Stimulated activated CD4-positive, alpha-beta T cell treated with anti-CD3 and anti-CD28 coated beads, Interleukin-15, amount 100 ng/mL, for 48 hours (primary cell): ENCODE measurements at regions not wholly inside any gene's neighbourhood (a gene's known extent, or its start where the extent isn't known, plus 50 kb on each side); places are given as distances from the start of the nearest gene placed in this dataset.

Experiments used
- DNase-seq, 2 donors: peaks; one replicate each; pipeline ENCODE4 v3.0.0-alpha.2; 2020; ENCODE audit warnings: low read depth in 2 of 2

DNA sequence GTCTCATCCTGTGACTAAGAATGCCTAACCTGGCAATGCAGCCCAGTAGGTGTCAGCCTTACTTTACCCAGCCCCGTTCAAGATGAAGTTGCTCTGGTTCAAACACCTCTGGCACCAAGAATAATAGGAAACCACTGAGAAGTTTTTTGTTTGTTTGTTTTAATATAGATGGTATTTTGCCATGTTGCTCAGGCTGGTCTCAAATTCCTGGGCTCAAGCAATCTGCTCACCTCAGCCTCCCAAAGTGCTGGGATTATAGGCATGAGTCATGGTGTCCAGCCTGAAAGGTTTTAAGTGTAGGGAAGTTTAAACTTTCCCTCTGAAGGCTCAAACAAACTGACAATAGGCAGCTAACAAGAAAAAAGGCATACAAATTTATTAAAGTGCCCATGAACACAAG lies 51.2 kb upstream of the ABCC4 start:
- DNase-seq, result no peak

DNA sequence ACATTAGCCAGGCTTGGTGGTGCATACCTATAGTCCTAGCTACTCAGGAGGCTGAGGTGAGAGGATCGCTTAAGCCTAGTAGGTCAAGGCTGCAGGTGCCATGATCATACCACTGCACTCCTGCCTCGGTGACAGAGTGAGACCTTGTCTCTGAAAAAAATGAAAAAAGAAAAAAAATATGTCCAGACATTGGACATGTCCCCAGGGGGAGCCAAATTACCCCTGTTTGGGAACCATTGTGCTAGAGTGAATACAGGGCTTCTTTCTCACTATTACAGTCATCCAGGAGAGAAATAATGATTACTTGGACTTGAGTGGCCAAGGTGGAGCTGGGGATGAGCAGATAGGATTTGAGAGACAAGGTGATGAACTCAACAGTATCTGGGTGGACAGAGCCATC lies 52.9 kb upstream of the ABCC4 start:
- DNase-seq, result no peak

DNA sequence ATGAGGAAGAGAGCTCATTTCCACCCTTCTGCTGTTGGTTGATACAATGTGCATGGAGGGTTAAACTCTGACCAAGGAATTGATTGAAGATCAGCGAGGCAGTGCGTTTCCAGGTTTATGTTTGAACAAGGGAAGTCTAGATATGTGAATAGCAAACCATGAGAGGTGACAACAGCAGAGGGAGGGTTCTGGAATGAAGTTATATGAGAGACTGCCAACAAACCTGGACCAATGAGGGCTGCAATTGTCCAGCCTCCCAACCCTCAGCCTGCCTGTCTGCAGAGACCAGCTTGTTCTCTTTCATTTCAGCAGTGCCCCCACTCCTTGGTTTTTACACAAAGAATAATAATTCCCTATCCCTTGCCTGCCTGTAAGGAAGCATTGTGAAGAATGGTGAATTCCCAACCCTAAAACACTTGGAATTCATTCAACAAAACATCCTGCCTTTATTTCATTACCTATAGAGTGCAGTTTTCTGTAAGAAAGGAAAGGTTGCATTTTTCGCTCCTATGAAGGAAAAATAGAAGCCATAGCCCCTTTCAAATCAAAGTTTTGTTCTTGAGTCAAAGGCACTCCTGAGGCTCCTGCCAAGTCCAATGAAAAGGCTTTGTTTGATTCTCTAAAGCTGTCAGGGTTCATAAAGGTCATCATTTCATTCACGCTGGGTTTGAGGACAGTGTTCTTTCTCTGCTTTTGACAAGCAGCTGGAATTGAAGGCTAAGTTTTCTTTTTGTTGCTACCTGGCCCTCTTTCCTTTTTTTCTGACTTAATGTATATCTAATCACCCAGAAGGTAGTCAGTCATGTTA lies 53.6 kb upstream of the ABCC4 start:
- no peak for DNase-seq

DNA sequence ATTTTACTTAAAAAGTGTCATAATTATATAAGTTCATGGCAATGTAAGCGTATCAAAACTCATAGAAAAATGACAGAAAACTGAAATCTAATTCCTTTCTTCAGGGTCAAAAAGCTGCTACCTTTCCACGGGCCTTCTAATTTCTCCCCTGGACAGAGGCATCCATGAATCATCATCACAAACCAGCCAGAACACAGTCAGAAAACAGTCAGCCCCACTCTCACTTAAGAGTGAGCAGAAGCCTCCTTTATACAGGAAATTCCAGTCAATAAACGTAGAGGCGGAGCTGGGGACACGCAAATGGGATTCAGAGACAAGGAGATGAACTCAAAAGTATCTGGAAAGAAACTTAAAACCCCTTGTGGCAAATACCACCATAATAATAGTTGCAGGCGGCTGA lies 54.2 kb upstream of the ABCC4 start:
- no peak for DNase-seq

DNA sequence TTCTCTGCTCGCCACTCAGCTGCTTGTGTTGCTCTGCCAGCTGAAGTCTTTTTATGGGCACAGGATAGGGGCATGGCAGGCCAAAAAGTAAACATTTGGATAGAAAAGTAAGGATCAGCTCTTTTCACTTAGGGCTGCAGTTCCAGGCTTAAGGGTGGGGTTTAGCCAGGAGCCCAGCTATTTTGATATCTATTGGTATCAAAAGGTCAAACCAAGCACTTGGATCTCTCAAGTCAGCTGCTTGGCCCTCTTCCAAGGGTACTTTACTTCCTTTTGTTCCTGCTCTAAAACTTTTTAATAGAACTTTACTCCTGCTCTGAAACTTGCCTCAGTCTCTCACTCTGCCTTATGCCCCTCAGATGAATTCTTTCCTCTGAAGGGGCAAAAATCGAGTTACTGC lies 55.7 kb upstream of the ABCC4 start:
- DNase-seq, result no peak

DNA sequence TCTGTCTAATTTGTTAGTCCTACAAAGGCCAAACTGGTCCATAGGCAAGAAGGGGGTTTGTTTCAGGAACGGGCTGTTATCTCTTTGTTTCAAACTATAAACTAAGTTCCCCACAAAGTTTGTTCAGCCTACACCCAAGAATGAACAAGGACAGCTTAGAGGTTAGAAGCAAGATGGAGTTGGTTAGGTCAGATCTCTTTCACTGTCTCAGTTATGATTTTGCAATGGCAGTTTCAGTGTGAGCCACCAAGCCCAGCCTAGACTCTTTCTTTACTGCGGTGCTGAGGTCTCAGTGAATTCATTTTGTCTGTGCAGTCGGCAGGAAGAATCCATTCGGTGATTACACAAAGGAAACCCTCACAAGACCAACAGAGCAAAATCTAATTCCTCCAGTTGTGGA lies 56.6 kb upstream of the ABCC4 start:
- no peak for DNase-seq

DNA sequence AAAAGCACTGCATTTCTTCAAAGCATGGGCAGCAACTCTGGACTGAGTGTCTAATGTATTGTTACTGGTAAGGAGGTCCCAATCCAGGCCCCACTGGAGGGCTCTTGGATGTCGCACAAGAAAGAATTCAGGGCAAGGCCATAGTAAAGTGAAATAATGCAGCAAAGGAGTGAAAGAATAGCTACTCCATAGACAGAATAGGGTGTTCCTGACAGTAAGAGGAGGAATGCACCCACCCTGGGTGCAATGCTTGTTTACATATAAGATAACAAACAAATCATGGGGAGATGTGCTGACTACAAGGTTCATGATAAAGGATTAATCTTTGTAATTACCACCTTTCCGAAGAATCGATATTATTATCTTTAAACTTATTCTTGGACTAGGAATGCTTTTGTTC lies 58.8 kb upstream of the ABCC4 start:
- no peak for DNase-seq

DNA sequence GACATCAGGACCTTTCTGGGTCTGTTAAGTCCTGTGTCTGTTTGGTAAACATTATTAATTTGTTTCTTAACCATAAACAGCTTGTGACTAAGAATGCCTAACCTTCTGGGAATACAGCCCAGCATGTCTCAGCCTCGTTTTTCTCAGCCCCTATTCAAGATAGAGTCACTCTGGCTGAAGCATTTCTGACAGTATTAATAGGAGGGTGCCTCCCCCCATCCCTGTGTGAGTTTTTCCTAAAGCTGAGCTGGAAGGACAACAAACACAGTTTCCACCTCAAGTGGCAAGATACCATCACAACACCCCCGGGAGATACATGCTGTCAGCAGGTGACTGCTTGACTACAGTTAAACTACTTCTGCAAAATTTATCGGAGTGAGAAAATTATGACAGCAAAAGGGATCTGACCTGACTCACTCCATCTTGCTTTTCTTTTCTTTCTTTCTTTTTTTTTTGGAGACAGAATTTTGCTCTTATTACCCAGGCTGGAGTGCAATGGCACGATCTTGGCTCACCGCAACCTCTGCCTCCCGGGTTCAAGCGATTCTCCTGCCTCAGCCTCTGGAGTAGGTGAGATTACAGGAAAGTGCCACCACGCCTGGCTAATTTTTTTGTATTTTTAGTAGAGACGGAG lies 59.3 kb upstream of the ABCC4 start:
- DNase-seq, result no peak

DNA sequence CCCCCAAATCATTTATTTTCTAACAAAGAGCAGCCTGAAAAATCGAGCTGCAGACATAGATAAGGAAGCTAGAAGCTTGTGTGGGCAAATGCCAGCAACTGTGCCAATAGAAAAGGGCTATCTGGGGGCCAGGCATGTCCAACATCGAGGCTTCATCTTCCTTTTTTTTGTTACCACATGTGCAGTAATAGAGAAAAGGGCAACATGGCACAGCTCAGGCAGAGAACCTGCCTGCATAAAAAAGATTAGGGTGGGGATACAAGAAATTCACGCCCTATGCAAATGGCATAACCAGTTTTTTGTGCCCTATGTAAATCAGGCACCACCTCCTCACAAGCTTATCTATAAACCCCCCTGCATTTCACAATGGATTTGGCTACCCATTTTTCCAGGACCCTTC lies 60.4 kb upstream of the ABCC4 start:
- no peak for DNase-seq

DNA sequence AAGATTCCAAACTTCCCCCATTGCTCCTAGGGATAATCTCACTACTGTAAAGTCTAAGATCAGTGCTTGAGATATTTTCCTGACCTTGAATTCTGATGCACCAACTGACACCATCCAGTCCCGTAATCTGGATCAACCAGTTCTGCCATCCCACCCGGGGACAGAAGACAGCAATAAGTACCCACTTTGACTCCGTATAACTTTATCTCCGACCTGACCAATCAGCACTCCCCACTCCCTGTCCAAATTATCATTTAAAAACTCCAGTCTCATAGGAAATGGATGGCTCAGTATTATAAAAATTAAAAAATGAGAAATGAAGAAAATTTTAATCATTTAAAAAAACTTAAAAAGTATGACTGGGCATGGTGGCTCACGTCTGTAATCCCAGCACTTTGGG lies 61.4 kb upstream of the ABCC4 start:
- DNase-seq, result no peak

DNA sequence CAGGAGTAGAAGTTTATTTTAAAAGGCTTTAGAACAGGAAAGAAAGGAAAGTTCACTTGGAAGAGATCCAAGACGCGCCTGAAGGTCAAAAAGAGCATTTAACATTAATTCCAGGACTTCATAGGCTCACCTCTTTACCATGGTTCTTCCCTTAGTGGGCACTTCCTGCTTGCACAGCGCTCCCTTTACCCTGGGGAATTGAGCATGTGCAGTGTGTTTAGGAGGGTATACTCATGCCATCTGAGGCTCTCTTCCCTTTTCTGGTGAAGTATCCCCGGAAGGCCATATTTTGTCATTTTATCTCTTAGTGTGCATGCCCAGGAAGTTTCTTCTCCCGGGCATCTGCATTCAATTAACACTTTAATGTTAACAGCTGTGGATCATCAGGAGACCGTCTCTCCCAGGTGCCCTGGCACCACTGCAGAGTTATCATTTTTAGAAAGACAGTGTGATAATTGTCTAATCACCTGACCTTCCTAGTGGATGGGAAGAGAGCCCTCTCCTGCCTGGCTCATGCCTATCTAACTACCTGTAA lies 66.1 kb upstream of the ABCC4 start:
- DNase-seq, result no peak

DNA sequence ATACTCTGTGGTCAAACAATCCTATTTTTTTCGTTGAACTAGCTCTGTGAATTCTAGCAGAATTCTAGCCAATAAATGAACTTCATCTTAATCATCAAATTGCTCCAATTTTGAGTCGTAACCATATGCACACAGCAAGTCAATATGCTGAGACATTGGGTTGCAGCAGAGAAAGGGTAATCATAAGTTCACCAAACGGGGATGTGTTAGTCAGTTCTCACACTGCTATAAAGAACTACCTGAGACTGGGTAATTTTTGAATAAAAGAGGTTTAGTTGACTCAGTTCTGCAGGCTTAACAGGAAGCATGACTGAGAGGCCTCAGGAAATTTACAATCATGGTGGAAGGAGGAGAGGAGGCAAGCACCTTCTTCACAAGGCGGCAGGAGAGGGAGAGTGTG lies 67.7 kb upstream of the ABCC4 start:
- DNase-seq, result no peak

DNA sequence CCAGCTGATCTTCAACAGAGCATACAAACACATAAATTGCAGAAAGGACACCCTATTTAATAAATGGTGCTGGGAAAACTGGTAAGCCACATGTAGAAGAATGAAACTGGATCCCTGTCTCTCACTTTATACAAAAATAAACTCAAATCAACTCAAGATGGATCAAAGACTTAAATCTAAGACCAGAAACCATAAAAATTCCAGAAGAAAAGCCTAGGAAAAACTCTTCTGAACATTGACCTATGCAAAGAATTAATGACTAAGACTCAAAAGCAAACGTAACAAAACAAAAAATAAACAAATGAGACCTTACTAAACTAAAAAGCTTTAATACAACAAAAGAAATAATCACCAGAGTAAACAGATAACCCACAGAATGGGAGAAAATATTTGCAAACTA lies 74.5 kb upstream of the ABCC4 start:
- no peak for DNase-seq

DNA sequence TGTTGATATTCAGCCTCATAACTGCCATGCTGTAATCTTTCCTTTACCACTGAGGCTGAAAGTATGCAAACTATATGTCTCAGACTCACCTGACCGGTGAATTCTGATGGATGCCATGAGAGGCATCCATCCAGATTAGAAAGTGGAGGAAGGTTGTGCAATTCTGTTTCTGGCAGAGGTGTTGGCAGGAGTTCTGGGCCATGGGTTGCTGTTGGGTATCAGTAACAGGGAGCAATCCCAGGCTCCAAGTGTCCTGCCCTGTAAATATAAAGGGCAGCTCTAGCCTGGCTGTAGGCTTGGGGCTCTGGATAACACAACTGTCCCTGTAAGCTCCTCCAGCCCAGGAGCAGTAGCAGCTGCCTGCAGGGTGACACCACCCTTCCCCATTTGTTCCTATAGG lies 77.4 kb upstream of the ABCC4 start:
- DNase-seq, result no peak

DNA sequence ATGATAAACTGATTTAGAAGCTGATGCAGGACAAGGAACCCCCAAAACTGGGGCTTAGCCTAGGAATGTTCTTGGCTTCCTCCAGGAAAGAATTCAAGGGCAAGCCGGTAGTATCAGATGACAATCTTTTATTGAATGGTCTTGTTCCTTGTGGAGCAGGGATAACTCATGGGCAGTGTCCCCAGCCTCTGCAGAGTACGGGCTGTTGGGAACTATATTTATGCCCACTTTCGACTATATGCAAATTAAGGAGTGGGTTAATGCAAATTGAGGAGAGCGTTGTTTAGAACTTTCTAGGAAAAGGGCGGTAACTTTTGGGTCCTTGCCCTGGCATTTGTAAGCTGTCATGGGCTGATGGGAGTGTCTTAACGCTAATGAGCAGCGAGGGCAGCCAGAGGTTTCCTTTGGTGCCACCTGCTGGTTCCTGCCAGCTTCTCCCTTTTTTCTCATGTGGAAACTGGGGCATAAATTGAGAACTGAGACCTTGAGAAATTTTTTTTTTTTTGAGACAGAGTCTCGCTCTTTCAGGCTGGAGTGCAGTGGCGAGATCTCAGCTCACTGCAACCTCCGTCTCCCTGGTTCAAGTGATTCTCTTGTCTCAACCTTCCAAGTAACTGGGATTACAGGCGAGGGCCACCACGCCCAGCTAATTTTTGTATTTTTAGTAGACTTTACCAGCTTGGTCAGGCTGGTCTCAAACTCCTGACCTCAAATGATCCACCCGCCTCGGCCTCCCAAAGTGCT lies 79.4 kb upstream of the ABCC4 start:
- DNase-seq, result peak; percentile 42 to 66

DNA sequence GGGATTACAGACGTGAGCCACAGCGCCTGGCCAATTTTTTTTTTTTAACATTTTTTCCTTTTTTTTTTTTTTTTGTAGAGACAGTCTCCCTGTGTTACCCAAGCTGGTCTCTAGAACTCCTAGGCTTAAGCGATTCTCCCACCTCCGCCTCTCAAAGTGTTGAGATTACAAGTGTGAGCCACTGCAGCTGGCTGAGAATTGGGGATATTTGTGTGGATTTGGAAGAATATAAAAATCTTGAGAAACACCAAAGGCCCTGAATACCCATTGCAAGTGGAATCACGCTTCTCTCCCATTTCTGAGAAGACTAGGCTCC lies 79.9 kb upstream of the ABCC4 start:
- DNase-seq, result no peak

DNA sequence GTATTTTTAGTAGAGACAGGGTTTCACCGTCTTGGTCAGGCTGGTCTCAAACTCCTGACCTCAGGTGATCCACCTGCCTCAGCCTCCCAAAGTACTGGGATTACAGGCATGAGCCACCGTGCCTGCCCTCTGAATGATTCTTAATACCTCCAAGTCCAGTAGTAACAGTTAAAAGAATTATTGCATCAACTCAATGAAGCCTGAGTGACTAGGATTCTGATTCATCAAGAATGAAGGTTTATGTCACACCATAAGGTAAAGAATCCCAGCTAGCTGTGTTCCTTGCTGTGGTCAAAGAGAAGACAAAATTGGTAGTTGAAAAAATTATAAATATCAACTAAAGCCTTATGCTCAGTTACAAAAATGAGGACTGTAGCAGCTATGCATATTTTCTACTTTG lies 81.2 kb upstream of the ABCC4 start:
- DNase-seq, result no peak

DNA sequence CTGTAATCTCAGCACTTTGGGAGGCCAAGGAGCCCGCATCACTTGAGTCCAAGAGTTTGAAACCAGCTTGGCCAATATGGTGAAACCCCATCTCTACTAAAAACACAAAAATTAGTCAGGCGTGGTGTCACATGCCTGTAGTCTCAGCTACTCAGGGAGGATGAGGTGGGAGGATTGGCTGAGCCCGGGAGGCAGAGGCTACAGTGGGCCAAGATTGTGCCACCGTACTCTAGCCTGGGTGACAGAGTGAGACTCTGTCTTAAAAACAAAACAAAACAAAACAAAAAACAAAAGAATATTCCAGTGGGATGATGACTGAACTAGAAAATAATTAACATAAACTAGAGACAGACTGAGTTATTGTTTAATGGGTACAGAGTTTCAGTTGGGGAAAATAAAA lies 81.7 kb upstream of the ABCC4 start:
- no peak for DNase-seq

DNA sequence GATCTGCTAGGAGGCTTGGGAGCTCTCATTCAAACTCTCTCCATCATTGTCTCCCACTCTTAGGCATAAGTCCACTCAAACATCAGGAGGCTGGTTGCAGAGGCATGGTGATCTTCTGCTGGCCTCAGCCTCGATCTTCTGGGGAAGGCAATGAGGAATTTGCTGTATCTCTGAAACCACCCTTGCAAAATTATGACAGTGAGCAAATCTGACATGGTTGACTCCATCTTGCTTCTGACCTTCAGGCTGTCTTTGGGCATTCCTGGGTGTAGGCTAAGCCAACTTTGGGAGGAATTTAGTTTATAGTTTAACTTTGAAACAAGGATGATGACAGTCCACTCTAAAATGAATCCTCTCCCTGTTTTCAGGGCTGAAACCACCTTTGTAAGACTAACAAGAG lies 84.1 kb upstream of the ABCC4 start:
- DNase-seq, result no peak

DNA sequence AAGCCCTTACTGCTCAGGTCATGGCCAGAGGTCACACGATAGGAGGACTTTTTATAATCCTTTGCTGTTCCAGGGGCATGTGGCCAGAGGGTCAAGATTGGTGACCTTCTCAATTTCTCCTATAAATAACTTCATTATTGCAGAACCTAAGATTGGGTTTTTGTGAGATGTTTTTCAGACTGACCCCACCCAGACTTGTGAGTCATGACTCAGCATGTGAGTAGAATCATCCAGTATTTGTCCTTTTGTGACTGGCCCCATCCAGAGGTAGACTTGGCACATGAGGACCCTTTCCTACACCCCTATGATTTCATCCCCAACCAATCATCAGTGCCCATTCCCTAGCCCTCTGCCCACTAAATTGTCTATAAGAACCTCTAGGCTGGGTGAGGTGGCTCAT lies 84.5 kb upstream of the ABCC4 start:
- no peak for DNase-seq

DNA sequence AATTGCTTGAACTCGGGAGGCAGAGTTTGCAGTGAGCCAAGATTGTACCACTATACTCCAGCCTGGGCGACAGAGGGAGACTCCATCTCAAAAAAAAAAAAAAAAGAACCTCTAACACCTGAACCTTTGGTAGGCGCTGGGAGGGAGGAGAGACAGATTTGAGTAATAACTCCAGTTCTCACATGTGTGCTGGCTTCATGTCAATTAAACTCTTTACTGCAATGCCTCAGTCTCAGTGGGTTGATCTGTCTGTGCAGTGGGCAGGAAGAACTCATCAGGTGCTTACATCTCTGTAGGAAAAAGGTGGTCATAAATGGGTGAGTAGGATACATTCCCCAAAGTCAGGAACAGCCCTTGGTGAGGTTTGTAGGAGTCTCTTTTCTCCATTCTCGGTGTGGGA lies 85.1 kb upstream of the ABCC4 start:
- DNase-seq, result no peak

DNA sequence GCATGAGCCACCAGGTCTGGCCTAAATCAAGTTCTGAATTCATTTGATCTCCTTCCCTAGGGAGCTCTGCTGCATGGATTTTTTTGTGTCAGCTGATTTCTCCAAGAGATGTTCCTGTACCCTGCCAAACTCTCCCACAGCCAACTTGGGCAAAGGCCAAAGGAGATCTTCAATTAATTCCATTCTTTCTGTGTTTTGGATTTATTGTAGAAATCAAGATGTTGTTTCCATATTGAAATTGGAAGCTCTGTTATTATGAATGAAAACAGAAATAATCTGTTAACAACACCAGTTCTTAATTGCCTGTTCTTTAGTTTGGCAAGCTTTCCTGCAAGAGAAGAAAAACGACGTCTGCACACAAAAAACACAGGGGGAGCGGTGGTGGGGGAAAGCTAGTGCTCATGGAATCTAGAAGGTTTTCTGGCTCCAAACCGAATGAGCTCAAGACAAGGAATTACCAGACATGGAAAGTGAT lies 86.5 kb upstream of the ABCC4 start:
- DNase-seq, result no peak
